Mesenteric fat pad (tissue), 1 donor: ENCODE measurements at regions not wholly inside any gene's neighbourhood (a gene's known extent, or its start where the extent isn't known, plus 50 kb on each side); places are given as distances from the start of the nearest gene placed in this dataset.
"Not testable (repeated sequence)": the region's sequence is repeated elsewhere in the genome, so short reads cannot be mapped to it uniquely, and the experiment has no call there.

Experiments used
- DNase-seq: peaks from one replicate; pipeline ENCODE4 v3.0.0-alpha.2; 2020; ENCODE audit warnings: low spot score
- donor health status: DM: yes; HTN: yes; CAD: no.

- not testable (repeated sequence) for DNase-seq
Observed at GRCh38 chr1:144140243-144140642, 168.5 kb upstream of the FAM72C start.

GRCh38 chr1:144105006-144105405, 133.2 kb upstream of the FAM72C start:
- peak; percentile 72 for DNase-seq

DNA sequence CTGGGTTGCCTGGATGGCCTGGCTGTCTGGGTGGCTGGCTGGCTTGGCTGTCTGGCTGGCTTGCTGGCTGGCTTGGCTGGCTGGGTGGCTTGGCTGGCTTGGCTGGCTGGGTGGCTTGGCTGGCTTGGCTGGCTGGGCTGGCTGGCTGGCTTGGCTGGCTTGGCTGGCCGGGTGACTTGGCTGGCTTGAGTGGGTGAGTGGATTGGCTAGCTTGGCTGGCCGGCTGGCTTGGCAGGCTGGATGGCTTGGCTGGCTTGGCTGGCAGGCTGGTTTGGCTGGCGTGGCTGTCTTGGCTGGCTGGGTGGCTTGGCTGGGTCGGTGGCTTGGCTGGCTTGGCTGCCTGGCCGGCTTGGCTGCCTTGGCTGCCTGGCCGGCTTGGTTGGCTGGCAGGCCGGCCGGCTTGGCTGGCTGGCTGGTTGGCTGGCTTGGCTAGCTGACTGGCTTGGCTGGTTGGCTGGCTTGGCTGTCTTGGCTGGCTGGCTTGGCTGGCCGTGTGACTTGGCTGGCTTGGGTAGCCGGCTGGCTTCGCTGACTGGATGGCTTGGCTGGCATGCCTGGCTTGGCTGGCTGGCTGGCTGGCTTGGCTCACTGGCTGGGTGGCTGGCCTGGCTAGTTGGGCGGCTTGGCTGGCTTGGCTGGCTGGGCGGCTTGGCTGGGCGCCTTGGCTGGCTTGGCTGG, 132.4 kb upstream of the FAM72C start:
- peak; percentile 100 for DNase-seq

GRCh38 chr1:144103156-144103880, 131.5 kb upstream of the FAM72C start:
- peak; percentile 100 for DNase-seq

DNA sequence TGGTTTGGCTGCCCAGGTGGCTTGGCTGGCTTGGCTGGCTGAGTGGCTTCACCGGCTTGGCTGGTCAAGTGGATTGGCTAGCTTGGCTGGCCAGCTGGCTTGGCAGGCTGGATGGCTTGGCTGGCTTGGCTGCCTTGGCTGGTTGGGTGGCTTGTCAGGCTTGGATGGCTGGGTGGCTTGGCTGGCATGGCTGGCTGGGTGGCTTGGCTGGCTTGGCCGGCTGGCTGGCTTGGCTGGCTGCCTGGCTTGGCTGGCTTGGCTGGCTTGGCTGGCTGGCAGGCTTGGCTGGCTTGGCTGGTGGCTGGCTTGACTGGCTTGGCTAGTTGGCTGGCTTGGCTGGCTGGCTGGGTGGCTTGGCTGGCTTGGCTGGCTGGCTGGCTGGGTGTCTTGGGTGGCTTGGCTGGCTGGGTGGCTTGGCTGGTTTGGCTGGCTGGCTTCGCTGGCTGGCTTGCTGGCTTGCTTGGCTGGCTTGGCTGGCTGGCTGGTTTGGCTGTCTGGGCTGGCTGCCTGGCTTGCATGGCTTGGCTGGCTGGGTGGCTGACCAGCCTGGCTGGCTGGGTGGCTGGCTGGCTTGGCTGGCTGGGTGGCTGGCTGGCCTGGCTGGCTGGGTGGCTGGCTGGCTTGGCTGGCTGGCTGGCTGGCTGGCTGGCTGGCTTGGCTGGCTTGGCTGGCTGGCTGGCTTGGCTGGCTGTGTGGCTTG, 130.4 kb upstream of the FAM72C start:
- peak; percentile 93 for DNase-seq

DNA sequence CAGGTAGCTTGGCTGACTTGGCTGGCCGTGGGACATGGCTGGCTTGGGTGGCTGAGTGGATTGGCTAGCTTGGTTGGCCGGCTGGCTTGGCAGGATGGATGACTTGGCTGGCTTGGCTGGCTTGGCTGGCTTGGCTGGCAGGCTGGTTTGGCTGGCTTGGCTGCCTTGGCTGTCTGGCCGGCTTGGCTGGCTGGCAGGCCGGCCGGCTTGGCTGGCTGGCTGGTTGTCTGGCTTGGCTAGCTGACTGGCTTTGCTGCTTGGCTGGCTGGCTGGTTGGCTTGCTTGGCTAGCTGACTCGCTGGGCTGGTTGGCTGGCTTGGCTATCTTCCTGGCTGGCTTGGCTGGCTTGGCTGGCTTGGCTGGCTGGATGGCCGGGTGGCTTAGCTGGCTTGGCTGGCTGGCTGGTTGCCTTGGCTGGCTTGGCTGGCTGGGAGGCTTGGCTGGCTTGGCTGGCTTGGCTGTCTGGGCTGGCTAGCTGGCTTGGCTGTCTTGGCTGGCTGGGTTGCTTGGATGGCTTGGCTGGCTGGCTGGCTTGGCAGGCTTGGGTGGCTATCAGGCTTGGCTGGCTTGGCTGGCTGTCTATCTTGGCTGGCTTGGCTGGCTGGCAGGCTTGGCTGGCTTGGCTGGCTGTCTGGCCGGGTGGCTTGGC, 129.7 kb upstream of the FAM72C start:
- peak; percentile 94 for DNase-seq

DNA sequence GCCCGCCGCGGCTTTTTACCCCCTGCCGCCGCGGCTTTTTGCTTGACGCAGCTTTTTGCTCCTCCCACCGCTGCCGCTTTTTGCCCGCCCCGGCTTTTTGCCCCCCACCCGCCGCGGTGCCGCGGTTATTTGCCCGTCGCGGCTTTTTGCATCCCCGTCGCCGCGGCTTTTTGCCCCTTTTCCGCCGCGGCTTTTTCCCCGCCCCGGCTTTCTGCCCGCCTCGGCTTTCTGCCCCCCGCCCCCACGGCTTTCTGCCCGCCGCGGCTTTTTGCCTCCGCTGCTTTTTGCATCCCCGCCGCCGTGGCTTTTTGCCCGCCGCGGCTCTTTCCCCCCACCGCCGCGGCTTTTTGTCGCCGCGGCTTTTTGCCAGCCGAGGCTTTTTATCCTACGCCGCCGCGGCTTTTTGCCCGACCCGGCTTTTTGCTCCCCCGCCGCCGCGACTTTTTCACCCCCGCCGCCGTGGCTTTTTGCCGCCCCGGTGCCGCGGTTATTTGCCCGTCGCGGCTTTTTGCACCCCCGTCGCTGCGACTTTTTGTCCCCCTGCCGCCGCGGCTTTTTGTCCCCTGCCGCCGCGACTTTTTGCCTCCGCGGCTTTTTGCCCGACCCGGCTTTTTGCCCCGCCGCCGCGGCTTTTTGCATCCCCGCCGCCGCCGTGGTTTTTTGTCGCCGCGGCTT, 105.5 kb upstream of the FAM72C start:
- peak; percentile 76 for DNase-seq

GRCh38 chr1:144076646-144077045, 104.9 kb upstream of the FAM72C start:
- peak; percentile 71 for DNase-seq

- not testable (repeated sequence) for DNase-seq
Observed at GRCh38 chr1:144070394-144071053, 98.7 kb upstream of the FAM72C start.

DNA sequence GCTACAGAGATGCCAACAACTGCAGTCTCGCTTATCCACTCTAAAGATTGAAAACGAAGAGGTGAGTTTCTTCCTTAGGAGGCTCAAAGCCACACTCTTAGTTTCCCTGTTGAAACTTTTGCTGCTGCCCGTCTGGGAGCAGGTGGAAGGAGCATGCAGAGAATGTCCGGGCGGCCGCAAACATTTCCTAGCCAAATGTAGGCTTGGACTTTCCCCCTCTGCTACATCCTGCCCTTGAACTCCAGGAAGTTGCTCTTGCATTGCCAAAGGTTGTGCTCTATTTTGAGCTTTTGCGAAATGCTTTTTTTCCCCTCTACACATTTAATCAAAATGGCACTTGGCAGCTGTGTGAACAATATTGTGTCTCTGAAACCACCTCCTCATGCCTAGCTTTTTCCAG, 95.3 kb upstream of the FAM72C start:
- not testable (repeated sequence) for DNase-seq

DNA sequence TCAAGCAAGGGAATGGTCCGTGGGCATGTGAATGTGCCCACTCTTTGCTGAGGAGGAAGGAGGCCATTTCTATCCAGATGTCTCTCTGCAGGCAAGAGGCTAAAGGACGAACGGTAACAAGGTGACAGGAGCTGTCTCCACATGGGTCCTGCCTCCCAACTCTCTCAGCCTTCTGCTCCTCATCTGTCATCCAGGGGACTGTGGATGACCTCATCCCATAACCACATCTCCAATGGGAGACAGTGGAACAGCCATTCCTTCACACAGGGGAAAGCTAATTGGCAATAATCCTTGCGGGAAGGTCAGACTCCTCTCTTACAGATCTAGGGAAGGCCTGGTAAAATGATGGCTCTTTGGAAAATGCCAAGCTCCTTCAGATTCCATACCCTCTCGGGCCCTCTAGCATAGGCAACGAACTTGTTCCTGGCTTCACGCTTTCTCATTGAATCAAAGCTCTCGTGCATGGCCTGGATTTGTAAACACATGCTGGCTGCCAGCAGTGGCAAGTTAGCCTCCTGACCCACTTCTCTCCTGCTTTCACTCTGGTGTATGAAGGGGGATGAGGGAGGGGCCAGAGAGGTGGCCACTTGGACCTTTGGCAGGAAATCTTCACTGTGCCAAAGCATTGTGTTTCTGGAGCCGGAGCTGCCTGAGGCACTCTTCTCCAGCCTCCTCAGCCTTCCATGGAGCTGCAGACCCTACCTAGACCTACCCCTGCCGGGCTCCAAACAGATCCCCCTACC, 94.5 kb upstream of the FAM72C start:
- DNase-seq: not testable (repeated sequence)

GRCh38 chr1:144065299-144066060, 93.7 kb upstream of the FAM72C start:
- not testable (repeated sequence) for DNase-seq

- DNase-seq: not testable (repeated sequence)
Observed at GRCh38 chr1:144049365-144049764, 77.6 kb upstream of the FAM72C start.

DNA sequence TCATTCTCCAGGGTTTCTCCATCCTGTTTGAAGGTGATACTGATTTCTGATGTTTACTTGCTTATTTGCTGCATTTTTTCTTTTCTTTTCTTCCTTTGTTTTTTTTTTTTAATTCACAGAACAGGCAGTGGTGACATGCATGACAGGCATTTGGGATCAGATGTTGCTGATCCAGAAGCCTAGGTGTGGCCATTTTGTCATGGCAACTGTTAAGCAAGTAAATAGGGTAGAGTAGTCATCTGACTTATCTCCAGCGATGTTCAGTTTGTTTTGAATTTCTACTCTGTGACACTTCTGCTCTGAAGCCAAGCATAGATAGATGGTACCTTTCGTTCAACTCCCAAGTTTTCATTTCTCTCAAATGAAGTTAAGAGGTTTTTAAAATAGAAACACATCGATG, 74.9 kb upstream of the FAM72C start:
- DNase-seq: not testable (repeated sequence)

GRCh38 chr1:144045751-144046546, 74.2 kb upstream of the FAM72C start:
- not testable (repeated sequence) for DNase-seq

DNA sequence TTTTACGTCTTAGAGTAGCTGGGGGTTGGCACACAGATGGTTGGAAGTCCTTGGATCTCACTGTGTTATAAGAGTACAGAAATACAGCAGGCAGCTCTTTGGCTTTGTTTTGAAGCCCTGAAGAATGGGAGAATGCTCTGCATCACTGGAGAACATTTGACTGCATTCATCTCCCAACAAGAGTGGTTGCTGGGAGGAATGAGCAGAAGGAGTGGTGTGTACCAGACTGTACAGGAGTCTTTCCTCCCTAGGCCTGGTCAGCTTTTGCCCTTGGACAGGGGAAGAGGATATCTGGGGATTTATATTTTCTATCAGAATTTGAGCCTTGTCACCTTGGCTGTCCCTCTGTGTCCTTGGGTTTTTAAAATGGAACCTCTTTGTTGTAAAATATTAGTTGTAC, 70.5 kb upstream of the FAM72C start:
- DNase-seq: not testable (repeated sequence)

- not testable (repeated sequence) for DNase-seq
Observed at GRCh38 chr1:144040293-144040692, 68.5 kb upstream of the FAM72C start.

- DNase-seq: not testable (repeated sequence)
Observed at GRCh38 chr1:144034045-144034444, 62.3 kb upstream of the FAM72C start.
